Dendritic cell treated with granulocyte-macrophage colony-stimulating factor and Interleukin-4, amounts not matched to agents 40 ng/mL and 50 ng/mL, for 4 days (primary cell): ENCODE measurements at regions not wholly inside any gene's neighbourhood (a gene's known extent, or its start where the extent isn't known, plus 50 kb on each side); places are given as distances from the start of the nearest gene placed in this dataset.

Source experiments
- H3K27ac Mint-ChIP-seq: one replicate; pipeline ENCODE4 v1.8.0; 2022; ENCODE audit warnings: mild to moderate bottlenecking, mixed read lengths
- H3K27me3 Mint-ChIP-seq: one replicate; pipeline ENCODE4 v1.8.0; 2022; ENCODE audit warnings: mild to moderate bottlenecking, mixed read lengths
- H3K36me3 Mint-ChIP-seq: one replicate; pipeline ENCODE4 v1.8.0; 2022; ENCODE audit warnings: low read depth, mixed read lengths
- H3K4me1 Mint-ChIP-seq: one replicate; pipeline ENCODE4 v1.8.0; 2022; ENCODE audit warnings: low read depth, mixed read lengths
- H3K4me3 Mint-ChIP-seq: one replicate; pipeline ENCODE4 v1.8.0; 2022; ENCODE audit warnings: mild to moderate bottlenecking, moderate library complexity, mixed read lengths
- H3K9me3 Mint-ChIP-seq: one replicate; pipeline ENCODE4 v1.8.0; 2022; ENCODE audit warnings: mixed read lengths
- intact Hi-C: fragments of 100-400 bp; cut with micrococcal nuclease; formaldehyde crosslinking; loops from one replicate; pipeline ENCODE4 v1.15.0; 2022

- intact Hi-C loops = loop anchor here (5.0 kb wide), 2 partner anchors 473 to 613 kb away; partner anchors contain the start of gene ENDOD1
- peaks cover 25% of the 10 kb centered on the region for H3K4me1 Mint-ChIP-seq
- H3K27me3 Mint-ChIP-seq = no peaks in the 10 kb centered on the region
- H3K9me3 Mint-ChIP-seq = no peaks in the 10 kb centered on the region
- H3K27ac Mint-ChIP-seq = peak overlapping the region; percentile 1
- H3K36me3 Mint-ChIP-seq = no peaks in the 10 kb centered on the region
- peak overlapping the region; percentile 8 for H3K4me3 Mint-ChIP-seq
These were observed 89.7 kb downstream of the FAM76B start for GRCh38 chr11:95699631-95700470.

DNA sequence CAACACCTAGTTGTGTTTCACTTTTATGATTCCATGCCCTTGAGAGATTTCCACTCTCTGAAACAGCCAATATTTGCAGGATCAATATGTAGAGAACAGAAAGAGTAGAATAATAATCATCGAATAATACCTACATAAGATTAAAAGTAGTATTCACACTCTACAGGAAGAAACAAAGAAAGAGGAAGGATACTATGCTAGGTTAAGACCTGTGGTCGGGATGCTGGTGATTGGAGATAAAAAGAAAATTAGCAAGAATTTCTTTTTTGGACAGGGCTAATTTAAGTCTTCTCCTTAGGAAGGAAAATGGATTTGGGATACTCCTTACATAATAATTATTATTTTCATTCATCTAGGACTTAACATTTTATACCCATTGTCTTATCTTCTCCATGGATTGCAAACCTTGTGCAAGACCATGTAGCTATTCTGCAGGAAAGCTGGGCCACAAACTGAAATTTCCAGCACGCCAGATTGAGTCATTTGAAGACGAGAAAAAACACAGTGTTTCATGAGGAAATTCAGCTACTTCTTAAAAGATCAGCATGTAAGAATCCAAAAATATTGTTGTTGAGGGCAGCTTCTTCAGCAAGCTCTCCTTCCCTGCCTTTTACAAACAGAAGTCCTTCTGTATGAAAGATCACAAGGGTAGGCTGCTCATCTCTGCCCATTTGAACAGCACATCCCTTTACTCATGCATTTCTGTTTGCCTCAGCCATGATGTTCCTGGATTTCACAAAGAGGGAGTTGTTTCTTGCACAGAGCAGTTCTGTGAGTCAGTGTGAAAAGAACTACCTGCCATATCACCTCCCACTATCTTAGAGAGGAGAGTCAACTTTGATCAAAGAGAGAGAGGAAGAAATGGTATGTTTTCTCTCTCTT lies 90.7 kb downstream of the FAM76B start:
- H3K27ac Mint-ChIP-seq = no peak overlapping the region
- no peaks in the 10 kb centered on the region for H3K36me3 Mint-ChIP-seq
- H3K27me3 Mint-ChIP-seq = no peaks in the 10 kb centered on the region
- intact Hi-C loops = no loop called here
- H3K9me3 Mint-ChIP-seq = no peaks in the 10 kb centered on the region
- peaks cover 25% of the 10 kb centered on the region for H3K4me1 Mint-ChIP-seq
- no peak overlapping the region for H3K4me3 Mint-ChIP-seq

GRCh38 chr11:95697614-95698408 lies 91.8 kb downstream of the FAM76B start:
- peaks cover 25% of the 10 kb centered on the region for H3K4me1 Mint-ChIP-seq
- H3K36me3 Mint-ChIP-seq = no peaks in the 10 kb centered on the region
- no peaks in the 10 kb centered on the region for H3K27me3 Mint-ChIP-seq
- no peaks in the 10 kb centered on the region for H3K9me3 Mint-ChIP-seq
- peak overlapping the region; percentile 14 for H3K4me3 Mint-ChIP-seq
- no peak overlapping the region for H3K27ac Mint-ChIP-seq
- intact Hi-C loops = no loop called here

DNA sequence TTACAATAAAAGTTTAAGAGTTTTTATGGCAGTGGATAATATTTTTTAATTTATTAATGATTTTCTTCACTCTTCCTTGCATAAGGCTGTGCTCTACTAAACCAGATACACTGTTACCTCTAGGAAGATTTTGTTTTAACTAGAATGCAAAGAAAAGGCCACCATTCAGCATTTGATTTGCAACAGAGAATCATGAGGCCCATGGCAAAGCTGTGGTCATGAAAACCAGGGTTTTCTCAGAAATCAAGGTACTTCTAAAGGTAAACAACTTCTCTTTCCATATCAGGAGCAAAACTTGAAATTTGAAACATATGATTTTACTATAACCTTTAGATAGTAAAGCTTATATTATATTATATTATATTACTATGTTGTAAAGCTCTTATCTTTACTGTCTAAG lies 94.4 kb downstream of the FAM76B start:
- no peaks in the 10 kb centered on the region for H3K27me3 Mint-ChIP-seq
- no peak overlapping the region for H3K4me3 Mint-ChIP-seq
- H3K36me3 Mint-ChIP-seq = no peaks in the 10 kb centered on the region
- H3K27ac Mint-ChIP-seq = no peak overlapping the region
- intact Hi-C loops = no loop called here
- H3K4me1 Mint-ChIP-seq = peaks cover 21% of the 10 kb centered on the region
- H3K9me3 Mint-ChIP-seq = no peaks in the 10 kb centered on the region

GRCh38 chr11:95693298-95693697 lies 96.3 kb downstream of the FAM76B start:
- Mint-ChIP-seq H3K9me3 (no peaks in the 10 kb centered on the region), H3K27me3 (no peaks in the 10 kb centered on the region), H3K36me3 (no peaks in the 10 kb centered on the region), H3K27ac (no peak overlapping the region), H3K4me1 (peaks cover 11% of the 10 kb centered on the region), H3K4me3 (no peak overlapping the region)
- intact Hi-C loops = no loop called here

DNA sequence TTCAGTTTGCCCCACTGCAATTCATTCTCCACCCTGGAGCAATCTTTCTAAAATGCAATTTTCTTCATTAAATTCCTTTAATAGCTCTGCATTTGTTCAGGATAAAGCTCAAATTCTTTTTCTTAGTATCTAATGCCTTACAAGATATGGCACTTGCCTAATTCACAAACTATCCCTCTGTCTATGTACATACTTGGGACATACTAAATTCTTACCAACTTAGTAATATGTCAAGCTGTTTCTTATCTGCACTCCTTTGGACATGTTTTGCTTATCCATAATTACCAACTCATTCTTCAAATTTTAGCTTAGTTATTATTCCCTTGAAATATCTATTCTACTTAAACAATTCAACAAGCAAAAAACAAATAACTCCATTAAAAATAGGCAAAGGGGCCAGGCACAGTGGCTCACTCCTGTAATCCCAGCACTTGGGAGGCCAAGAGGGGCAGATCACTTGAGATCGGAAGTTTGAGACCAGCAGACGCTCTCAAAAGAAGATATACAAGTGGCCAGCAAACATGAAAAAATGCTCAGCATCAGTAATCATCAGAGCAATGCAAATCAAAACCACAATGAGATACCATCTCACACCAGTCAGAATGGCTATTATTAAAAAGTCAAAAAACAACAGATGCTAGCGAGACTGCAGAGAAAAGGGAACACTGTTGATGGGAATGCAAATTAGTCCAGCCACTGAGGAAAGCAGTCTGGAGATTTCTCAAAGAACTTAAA lies 96.9 kb downstream of the FAM76B start:
- H3K9me3 Mint-ChIP-seq = no peaks in the 10 kb centered on the region
- H3K27ac Mint-ChIP-seq = no peak overlapping the region
- no peak overlapping the region for H3K4me3 Mint-ChIP-seq
- H3K36me3 Mint-ChIP-seq = no peaks in the 10 kb centered on the region
- H3K4me1 Mint-ChIP-seq = peaks cover 5% of the 10 kb centered on the region
- intact Hi-C loops = no loop called here
- no peaks in the 10 kb centered on the region for H3K27me3 Mint-ChIP-seq

DNA sequence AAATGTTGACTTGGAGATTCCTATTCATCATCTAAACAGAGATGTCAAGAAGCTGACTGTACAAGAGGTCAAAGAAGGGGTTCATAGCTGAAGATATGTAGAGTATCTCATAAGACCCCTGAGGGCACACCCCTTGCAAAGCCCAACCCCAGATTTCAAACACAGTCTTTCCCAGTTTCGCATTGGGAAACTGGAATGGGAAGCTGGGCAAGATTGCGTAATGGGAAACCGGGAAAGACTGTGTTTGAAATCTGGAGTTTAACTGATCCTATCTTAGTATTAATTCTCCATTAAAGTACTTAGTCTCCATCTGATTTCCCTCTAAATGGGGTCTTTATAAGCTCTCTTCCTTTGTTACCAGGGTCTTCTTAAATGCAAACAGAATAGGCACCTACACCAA lies 99.5 kb downstream of the FAM76B start:
- no peaks in the 10 kb centered on the region for H3K4me1 Mint-ChIP-seq
- H3K27ac Mint-ChIP-seq = no peak overlapping the region
- H3K9me3 Mint-ChIP-seq = no peaks in the 10 kb centered on the region
- intact Hi-C loops = no loop called here
- H3K36me3 Mint-ChIP-seq = no peaks in the 10 kb centered on the region
- H3K27me3 Mint-ChIP-seq = no peaks in the 10 kb centered on the region
- no peak overlapping the region for H3K4me3 Mint-ChIP-seq

DNA sequence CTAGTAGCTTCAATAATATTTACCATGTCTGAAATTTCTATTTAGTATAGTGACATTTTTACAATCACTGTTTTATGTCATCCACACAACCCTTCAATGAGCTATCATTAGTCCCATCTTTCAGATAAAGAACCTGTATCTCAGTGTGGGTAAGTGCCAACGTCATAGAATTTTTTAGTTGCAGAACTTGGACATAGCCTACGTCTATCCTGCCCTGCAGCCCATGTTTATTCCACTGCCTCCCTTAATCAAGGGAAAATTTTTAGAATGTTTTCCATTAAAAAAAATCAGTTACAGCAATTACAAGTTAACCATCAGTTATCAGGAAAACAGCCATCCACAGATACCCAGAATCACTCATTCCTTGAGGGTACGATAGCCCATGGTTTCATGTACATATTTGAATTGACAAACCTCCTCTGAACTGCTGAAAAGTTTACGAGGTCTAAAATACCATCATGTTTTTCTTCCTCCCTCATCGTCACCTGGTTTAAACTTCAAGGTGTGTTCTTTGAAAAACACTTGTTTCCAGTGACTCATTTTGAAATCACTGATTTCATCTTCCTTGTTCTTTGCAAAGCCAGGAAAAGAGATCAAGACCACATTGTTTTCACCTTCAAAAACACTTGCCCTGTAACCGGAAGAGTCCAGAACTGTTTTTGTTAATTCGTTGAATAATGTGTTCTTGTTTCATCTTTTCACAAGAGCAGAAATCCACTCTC lies 100.9 kb downstream of the FAM76B start:
- H3K27me3 Mint-ChIP-seq = no peaks in the 10 kb centered on the region
- no peaks in the 10 kb centered on the region for H3K9me3 Mint-ChIP-seq
- no peak overlapping the region for H3K4me3 Mint-ChIP-seq
- intact Hi-C loops = no loop called here
- H3K27ac Mint-ChIP-seq = no peak overlapping the region
- no peaks in the 10 kb centered on the region for H3K4me1 Mint-ChIP-seq
- H3K36me3 Mint-ChIP-seq = no peaks in the 10 kb centered on the region

DNA sequence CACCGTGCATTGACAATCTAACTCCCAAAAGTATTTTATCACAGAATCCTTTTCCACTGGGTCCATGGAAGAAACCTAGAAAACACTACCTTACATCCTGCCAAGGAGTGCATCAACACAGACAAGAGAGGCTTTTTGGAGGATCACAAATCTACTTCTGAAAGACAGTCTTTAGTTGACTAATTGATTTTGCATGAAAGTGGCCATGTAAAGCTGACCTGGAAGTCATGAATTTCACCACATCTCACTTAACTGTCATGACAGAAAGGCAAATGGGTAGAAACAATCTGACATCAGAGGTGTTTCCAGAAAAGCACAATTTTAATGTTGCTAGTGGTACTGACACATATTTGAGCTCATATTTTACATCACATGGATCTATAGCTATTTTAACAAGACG lies 101.6 kb downstream of the FAM76B start:
- Mint-ChIP-seq H3K27ac (no peak overlapping the region), H3K4me3 (no peak overlapping the region), H3K9me3 (no peaks in the 10 kb centered on the region), H3K4me1 (no peaks in the 10 kb centered on the region), H3K27me3 (no peaks in the 10 kb centered on the region), H3K36me3 (no peaks in the 10 kb centered on the region)
- intact Hi-C loops = no loop called here

GRCh38 chr11:95686265-95686664 lies 103.3 kb downstream of the FAM76B start:
- intact Hi-C loops = no loop called here

DNA sequence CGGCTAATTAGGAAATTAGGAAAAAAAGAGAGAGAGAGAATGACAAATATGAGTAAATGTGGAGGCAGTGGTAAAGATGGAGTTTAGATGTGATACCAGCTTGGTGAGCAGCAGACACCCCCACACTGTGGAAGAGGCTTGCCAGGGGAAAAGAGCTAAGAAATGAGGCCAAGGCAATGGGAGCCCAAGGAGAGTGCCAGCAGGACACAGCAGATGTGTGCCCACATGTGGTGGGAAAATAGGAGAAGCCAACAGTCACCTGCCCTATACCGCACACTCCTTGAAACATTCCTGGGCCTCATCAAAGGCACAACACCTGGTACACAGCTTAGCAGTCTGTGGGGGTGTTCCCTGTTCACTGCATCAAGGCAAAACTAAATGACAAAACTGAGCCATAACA lies 104.9 kb downstream of the FAM76B start:
- Mint-ChIP-seq H3K4me3 (no peak overlapping the region), H3K27me3 (no peaks in the 10 kb centered on the region), H3K27ac (no peak overlapping the region), H3K36me3 (no peaks in the 10 kb centered on the region), H3K9me3 (no peaks in the 10 kb centered on the region), H3K4me1 (no peaks in the 10 kb centered on the region)
- intact Hi-C loops = no loop called here

More at GRCh38 chr11:95686265-95686664, 103.3 kb downstream of the FAM76B start:
- Mint-ChIP-seq H3K4me3 (no peak overlapping the region), H3K9me3 (no peaks in the 10 kb centered on the region), H3K27me3 (no peaks in the 10 kb centered on the region), H3K36me3 (no peaks in the 10 kb centered on the region), H3K4me1 (no peaks in the 10 kb centered on the region), H3K27ac (no peak overlapping the region)

DNA sequence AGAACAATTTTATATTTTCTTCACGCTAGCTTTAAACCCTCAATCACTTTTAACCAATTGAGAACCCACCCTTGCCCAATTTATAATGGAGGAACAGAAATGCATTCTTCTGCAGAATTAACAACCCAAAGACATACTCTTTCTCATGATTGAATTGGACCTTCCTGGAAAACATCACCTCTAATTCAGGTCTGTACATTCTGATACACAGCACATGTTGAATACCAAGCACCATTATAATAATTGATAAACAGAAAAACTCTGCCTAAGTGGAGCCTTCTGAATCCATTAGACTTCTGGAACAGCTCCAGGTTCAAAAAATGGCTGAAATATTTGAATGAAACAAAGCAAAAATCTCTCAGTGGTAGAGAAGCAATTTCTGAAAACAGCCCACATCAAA lies 105.4 kb downstream of the FAM76B start:
- H3K36me3 Mint-ChIP-seq = no peaks in the 10 kb centered on the region
- intact Hi-C loops = no loop called here
- H3K4me1 Mint-ChIP-seq = no peaks in the 10 kb centered on the region
- no peak overlapping the region for H3K27ac Mint-ChIP-seq
- no peaks in the 10 kb centered on the region for H3K9me3 Mint-ChIP-seq
- H3K27me3 Mint-ChIP-seq = no peaks in the 10 kb centered on the region
- H3K4me3 Mint-ChIP-seq = no peak overlapping the region

- no peak overlapping the region for H3K27ac Mint-ChIP-seq
- H3K27me3 Mint-ChIP-seq = no peaks in the 10 kb centered on the region
- intact Hi-C loops = no loop called here
- no peaks in the 10 kb centered on the region for H3K9me3 Mint-ChIP-seq
- no peaks in the 10 kb centered on the region for H3K36me3 Mint-ChIP-seq
- H3K4me3 Mint-ChIP-seq = no peak overlapping the region
- H3K4me1 Mint-ChIP-seq = no peaks in the 10 kb centered on the region
These were observed 107.0 kb downstream of the FAM76B start for GRCh38 chr11:95682552-95682951.
